Stimulated activated CD8-positive, alpha-beta memory T cell treated with anti-CD3 and anti-CD28 coated beads, Interleukin-7, amount 100 ng/mL, for 24 hours (primary cell): ENCODE measurements at regions not wholly inside any gene's neighbourhood (a gene's known extent, or its start where the extent isn't known, plus 50 kb on each side); places are given as distances from the start of the nearest gene placed in this dataset.
"Not testable (repeated sequence)": the region's sequence is repeated elsewhere in the genome, so short reads cannot be mapped to it uniquely, and the experiment has no call there.

ENCODE experiments used
- DNase-seq: peaks from one replicate; pipeline ENCODE4 v3.0.0-alpha.2; 2020; ENCODE audit warnings: low read depth

DNA sequence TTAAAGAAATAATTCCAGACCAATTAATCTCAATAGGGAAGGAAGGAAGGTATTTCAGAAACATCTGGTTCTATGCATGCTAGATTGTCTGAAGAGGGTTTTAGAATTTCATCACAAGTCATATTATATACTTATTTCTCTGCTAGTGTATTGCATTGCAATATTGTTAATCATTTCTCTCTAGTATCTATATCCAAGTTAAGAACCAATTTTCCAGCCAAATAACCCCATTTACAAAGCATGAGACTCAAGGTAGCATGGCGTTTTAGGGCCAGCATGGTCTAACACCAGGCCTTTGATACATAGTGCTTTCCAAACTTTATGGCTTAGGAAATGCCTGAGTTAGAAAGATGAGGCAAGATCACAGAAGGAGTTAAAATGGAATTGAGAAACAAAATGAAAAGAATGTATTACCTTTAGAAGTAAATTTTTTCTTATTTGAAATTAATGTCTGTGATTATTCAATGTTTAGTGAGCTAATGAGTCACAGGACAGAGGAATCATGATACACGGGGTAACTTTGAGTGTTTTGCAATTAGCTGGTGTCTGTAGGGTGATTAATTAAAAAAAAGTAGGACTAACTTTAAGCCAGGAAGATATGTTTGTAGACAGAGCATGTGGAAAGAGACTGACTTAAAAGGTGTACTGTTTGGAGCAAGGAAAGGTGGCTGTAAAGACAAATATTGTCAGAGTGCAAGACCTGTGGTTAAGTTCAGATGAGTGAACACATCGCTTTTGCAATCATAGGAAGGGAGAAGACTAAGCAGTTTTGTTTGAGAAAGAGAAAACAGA, 1006.2 kb upstream of the CITED2 start:
- no peak for DNase-seq

DNA sequence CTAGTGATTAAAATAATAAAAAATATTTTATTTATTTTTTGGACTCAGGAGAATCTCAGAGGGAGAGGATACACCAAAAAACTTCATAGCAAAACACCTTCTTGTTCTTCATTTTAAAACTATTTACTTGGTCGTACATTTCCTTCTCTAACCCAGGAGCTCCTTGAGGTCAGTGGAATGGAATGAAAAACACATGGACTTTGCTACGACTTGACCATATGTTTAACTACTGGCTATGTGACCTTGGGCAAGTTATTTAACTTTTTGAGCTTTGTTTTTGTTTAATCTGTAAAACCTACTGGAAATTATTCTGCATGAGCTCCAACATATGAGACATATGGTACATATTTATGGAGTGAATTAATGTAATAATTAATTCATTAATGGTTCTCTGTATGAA, 1005.5 kb upstream of the CITED2 start:
- DNase-seq = no peak

DNA sequence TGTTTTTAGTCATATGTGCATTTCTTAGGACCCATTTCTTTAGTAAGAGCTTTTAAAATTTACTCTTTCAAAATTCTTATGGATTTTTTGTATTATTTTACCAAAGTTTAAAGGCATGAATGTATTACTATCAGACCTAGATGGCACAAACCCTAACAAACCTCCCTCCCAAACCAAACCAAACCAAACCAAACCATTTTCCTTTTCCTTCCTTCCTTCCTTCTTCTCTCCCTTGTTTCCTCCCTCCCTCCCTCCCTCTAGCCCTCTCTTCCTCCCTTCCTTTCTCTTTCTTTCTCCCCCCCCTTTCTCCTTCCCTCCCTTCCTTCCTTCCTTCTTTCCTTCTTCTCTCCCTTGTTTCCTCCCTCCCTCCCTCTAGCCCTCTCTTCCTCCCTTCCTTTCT, 1001.8 kb upstream of the CITED2 start:
- no peak for DNase-seq

DNA sequence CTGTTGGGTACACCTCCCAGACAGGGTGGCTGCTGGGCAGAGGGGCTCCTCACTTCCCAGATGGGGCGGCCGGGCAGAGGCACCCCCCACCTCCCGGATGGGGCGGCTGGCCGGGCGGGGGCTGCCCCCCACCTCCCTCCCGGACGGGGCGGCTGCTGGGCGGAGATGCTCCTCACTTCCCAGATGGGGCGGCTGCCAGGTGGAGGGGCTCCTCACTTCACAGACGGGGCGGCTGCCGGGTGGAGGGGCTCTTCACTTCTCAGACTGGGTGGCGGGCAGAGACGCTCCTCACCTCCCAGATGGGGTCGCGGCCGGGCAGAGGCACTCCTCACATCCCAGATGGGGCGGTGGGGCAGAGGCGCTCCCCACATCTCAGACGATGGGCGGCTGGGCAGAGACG, 999.3 kb upstream of the CITED2 start:
- not testable (repeated sequence) for DNase-seq

DNA sequence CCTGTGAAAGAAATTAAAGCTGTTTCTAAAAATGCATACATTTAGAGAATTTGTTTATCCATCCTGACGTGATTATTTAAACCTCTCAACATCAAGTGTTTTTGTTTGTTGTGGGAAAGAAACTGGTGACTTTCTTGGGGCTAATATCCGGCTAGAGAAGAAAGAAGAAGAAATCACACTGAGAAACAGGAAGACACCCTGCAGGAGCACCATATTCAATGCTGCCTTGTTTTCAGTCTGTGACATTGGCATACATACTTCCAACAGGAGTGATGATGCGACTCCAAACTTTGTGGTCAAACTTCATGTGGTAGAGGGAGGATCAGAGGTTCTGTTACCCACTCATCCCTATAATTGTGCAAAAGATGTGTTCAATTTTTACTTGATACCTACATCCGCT, 997.6 kb upstream of the CITED2 start:
- no peak for DNase-seq

DNA sequence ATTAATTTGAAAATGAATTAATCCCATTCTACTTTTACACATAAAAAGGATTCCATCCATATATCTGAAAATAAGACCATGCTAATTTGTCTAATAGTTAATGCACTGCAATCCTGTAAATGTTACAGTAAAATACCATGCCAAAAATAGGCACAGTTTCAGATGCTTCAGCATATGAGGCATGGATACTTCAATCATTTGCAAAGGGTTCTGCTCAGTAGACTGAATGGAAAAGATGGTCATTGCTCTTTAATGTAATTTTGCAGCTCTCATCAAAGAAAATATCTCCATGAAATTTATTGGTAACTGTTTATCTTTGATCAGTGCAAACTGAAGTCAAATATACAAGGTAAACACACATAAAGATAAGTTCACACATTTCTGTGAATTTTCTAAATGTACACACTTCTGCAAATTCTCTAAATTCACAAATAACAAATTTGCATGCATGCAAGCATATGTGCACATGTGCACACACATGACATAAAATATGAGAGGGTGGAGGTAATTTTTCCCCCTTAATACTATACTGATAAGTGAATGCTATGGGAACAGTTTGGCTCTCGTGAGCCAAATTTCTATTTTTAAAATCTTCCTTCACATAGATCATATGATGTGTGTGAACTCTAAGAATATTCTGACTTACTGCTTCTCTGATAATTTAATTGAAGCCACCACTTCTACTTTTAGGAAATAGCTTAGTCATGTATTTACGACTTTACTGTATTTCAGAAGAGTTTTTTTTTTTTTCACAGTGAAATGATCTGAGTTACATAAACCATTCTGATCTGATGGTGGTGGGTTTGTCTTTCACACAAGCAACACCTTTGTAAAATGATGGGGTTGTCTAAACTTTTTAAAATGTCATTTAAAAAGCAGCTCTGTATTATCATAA, 996.8 kb upstream of the CITED2 start:
- DNase-seq = no peak

DNA sequence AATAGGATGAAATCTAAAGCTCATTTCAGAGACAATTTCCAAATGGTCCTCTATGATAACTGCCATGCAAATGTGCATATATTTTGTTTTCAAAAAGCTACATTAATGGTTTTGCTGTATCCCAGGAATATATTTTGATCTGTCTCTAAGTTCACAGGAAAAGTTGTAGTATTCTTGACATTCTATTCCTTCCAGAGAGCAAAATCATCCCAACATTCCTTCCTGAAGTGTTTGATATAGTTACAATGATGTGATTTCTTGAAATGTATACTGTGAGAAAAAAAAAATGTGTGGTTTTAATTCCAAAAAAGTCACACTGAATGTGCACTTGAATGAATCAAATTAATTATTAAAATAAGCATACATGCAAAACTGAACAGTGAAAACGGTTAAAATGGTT, 996.0 kb upstream of the CITED2 start:
- no peak for DNase-seq

DNA sequence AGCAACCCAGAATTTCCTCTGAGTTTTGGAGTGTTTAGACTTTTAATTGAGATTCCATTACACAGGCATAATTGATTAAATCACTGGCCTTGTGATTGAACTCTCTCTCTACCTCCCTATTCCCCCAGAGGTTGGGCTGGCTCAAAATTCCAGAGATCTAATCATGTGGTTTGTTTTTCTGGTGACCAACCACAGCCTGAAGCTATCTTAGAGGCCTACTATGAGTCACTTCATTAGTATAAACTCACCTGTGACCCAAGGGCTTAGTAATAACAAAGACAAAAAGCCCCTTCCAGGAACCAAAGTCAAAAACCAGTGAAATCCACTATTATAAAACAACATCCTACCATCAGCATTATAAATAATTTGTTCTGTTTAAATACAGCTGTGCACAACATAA, 992.5 kb upstream of the CITED2 start:
- DNase-seq = no peak

DNA sequence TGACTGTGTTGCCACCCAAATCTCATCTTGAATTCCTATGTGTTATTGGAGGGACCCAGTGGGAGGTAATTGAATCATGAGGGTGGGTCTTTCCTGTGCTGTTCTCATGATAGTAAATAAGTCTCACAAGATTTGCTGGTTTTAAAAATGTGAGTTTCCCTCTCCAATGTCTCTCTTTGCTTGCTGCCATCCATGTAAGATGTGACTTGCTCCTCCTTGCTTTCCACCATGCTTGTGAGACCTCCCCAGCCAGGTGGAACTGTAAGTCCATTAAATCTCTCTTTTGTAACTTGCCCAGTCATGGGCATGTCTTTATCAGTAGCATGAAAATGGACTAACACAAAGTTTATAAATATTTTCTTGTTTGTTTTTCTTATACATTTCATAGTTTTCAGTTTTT, 990.5 kb upstream of the CITED2 start:
- DNase-seq = no peak

DNA sequence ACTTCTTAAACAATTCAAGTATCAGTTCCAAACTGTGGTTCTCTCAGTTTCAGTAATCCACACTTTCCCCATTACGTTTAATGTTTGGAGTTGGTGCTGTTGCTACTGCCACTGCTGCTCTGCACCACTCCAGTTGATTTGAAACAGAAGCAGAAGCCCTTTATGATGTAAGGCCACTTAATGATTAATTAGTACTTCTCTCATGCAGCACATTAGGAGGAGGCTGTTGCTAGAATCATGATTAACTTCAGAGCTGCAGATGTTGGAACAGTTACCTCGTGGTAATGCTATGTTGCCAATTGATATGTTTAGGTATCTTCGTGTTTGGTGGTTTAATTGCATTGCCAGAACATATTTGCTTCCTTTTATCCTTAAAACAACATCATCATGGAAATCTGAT, 986.2 kb upstream of the CITED2 start:
- DNase-seq = no peak

DNA sequence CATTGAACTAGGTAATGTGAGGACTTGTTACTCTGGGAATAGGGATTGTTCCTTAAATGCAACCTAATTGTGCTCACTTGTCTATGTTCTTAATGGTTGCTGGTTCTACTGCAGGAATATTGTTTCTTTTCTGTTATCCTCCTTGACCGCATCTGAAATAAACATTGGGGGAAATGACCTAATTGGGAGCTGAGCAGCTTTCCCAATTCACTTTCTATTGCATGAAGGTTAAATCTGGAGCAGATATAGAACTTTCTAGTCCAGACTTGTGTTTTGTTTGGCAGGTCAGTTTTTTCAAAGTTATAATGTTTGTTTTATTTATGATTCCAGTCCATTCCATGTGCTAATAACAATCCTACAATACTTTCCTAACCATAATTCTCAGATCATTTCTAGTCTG, 981.0 kb upstream of the CITED2 start:
- DNase-seq = no peak

DNA sequence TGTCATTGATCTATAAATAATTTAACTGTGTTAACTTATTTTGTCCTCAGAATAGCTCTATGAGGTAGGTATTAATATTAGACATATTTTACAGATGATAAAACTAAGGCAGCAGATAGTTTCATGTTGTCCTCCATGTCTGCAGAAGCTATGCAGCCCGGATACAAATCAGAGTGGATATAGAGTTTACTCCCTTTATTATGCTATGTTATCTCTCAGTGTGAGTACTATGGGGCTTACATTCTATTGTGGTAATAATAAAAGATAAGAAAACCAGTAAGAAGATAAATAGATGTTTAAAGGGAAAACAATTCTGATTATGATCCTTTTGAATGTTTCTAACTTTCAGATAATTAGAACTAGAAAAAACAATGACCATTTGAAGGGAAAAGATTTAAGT, 979.8 kb upstream of the CITED2 start:
- no peak for DNase-seq

DNA sequence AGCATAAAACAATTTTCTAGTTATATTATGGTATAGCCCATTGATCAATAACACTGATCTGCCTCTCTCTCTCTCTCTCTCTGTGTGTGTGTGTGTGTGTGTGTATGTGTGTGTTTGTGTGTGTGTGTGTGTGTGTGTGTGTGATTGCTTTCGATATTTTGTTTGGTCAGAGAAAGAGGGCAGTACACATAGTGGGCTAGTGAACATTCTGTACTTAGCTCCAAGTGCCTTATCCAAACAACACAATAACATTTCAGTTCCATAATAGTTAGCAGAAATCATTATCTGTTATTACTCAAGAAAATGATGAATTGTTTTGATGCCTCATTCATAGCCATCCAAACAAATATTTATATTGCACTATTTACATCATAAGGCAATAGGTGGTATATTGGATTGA, 979.1 kb upstream of the CITED2 start:
- DNase-seq = no peak

DNA sequence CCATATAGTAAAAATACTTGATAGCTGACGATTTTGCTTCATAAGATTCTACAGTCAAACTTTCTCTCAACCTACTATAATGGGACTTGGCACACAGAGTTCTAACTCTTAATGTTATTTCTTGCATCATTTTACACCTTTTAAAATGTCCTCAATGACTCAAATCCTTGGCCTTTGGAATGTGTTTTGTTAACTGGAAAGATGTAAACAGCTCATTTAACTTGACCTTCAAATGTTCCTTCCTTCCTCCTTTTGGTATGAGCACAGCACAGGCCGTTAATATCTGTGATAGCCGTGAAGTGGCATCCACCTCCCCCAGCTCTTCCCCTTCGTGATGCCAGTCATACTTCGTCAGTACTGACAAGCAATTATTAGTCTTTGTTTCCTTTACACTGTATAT, 972.0 kb upstream of the CITED2 start:
- DNase-seq = no peak

DNA sequence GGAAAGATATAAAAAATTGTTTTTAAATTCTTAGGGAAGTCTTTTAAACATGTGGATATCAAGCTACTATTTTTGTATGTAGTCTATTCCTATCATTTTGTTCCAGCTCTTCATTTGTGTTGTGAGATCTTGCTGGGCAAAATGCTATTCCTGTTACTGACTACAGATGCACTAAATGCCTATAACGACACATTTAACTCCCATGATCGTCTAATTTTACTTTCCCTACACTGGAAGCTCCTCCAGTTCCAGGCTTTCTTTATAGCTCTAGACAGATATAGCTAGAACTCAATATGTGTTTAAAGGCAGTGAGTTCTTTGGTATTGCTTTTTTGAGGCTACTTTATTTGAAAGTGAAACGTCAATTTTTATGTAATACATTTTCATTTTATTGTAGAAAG, 971.5 kb upstream of the CITED2 start:
- DNase-seq = no peak

DNA sequence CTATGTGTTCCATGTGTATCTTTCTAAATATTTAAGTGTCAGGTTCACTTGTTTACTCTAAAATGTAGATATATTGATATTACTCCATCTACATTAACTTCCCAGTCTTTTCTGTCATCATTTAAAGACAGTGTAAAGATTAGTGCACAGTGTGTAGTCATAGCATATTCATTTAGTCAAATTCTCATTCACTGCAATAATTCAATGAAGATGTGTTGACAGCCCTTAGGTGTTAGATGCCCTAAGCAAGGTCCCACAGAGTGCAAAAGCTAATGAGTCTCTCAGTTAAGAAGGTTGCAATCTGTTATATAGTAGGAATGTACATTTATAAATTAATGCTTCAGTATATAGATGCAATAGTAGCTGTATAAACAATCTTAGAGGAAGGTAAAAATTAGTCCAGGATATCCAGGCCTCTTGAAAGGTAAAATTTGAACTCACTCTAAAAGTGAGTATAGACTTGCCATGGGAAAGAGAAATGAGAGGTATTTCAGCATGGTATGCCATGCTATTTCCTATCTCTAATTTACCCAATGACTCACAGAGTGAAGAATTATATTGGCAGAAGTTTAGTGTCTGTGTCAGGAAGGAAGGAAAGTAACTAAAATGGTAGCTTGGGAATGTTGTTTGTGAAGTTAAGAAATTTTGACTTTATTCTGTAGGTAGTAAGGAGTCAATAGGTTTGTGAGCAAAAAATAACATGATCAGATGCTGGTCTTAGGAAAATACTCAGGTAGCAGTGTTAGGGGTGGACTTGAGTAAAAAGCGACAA, 969.9 kb upstream of the CITED2 start:
- no peak for DNase-seq

DNA sequence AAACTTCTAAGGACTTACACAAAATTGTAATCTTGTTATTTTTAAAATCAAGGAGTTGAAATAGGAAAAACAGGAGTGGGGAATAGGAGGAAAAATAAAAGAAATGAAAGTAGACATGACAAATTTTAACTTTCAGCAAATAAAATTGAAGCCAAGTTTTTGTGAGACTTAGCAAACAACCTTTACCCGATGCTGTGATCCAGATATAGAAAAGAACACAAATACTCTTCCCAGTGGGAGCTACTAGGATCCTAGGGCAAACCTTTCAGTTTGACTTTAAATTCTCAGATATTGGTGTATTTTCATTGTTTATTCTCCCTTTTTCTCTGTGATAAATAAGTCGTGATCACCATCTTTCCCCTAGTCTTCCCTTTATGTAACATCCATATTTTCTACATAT, 968.7 kb upstream of the CITED2 start:
- no peak for DNase-seq

DNA sequence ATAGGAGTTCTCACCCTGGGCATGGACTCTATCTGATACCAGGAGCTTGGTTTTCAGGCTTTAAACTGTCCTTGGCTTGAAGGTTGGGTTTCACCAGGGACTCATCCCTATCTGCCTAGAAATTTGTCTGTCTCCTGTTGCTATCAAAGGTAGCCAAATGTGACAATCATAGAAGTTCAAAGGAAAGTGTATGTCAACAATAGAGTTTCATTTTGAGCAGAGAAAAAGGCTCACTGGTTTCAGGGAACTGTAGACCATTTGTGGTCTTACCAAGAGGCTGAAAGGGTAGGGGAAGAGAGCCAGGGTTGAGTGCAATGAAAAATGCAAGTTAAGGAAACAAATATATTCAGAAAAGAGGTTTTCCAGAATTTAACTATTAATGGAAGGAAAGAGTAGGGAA, 966.8 kb upstream of the CITED2 start:
- no peak for DNase-seq

DNA sequence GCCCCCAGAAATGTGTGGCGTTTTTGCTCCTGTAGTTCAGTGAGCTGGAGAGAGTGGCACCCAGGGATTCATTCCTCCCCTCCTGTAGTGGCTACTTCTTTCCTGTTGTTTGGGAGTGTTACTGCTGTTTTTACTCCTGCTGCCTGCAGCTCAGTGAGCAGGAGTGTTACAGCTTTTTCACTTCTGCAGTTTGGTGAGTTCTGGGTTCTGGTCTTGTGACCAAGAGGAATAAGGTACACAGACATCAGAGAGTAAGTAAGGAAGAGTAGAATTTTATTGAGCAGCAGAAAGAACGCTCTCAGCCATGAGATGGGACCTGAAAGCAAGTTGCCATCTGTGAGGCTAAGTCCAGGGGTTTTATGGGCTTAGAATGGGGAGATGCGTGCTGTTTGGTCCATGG, 966.3 kb upstream of the CITED2 start:
- no peak for DNase-seq

DNA sequence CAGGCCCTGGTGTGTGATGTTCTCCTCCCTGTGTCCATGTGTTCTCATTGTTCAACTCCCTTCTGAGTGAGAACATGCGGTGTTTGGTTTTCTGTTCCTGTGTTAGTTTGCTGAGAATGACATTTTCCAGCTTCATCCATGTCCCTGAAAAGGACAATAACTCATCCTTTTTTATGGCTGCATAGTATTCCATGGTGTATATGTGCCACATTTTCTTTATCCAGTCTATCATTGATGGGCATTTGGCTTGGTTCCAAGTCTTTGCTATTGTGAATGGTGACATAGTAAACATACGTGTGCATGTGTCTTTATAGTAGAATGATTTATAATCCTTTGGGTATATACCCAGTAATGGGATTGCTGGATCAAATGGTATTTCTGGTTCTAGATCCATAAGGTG, 964.6 kb upstream of the CITED2 start:
- DNase-seq = not testable (repeated sequence)

DNA sequence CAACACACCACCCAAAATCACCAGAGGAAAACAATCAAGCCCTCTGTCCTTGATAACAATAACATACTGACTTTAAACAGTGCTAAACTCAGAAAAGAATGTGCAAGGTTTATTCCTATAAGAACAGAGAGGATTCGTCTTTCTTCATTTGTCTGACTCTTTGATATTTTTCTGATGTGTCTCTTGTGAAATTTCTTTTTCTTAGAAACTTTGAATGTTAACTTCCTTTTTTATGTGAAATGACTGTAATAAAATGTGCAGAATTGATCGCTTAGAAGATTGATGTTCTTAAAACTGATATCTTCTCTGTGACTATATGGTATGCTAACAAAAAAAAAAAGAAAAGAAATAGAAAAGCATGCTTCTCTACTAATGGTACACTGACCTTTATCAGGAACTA, 947.4 kb upstream of the CITED2 start:
- no peak for DNase-seq
